ENCODE measurements at regions not wholly inside any gene's neighbourhood (a gene's known extent, or its start where the extent isn't known, plus 50 kb on each side); places are given as distances from the start of the nearest gene placed in this dataset.

GRCh38 chr13:107644136-107644535, 571.2 kb downstream of the LIG4 start:
- TF ChIP-seq POLR2A (IDR thresholded peaks at IDR 0.05), result no peak
- no peak for TF ChIP-seq CTCF (IDR thresholded peaks at IDR 0.05)
- no peak overlapping the region for H3K27ac ChIP-seq
- DNase-seq, result no peak
- H3K36me3 ChIP-seq, result no peaks in the 10 kb centered on the region
- no peak overlapping the region for H3K4me3 ChIP-seq (replicated peaks in 1 of 3)
- H3K4me1 ChIP-seq, result no peaks in the 10 kb centered on the region
- no peaks in the 10 kb centered on the region for H3K27me3 ChIP-seq
- intact Hi-C loops (cut with DNase I), result loop anchor here (10.0 kb wide), 1 partner anchor 429 kb away; no protein-coding TSS in a partner anchor
- no peaks in the 10 kb centered on the region for H3K9me3 ChIP-seq
- 78 to 90% methylated on average over 4 of the region's 4 CpGs for WGBS, 2 donors

GRCh38 chr13:107643615-107644014, 571.7 kb downstream of the LIG4 start:
- Histone ChIP-seq H3K4me1 (no peaks in the 10 kb centered on the region), H3K4me3 (replicated peaks in 1 of 3) (no peak overlapping the region), H3K9me3 (no peaks in the 10 kb centered on the region), H3K27me3 (no peaks in the 10 kb centered on the region), H3K36me3 (no peaks in the 10 kb centered on the region), H3K27ac (no peak overlapping the region)
- intact Hi-C loops (cut with DNase I), result loop anchor here (10.0 kb wide), 1 partner anchor 429 kb away; no protein-coding TSS in a partner anchor
- TF ChIP-seq CTCF (IDR thresholded peaks at IDR 0.05) (no peak), POLR2A (IDR thresholded peaks at IDR 0.05) (no peak)
- 92 to 93% methylated on average over 1 of the region's 1 CpG for WGBS, 2 donors
- no peak for DNase-seq

GRCh38 chr13:107642831-107643230, 572.5 kb downstream of the LIG4 start:
- DNase-seq, result no peak
- Histone ChIP-seq H3K9me3 (no peaks in the 10 kb centered on the region), H3K36me3 (no peaks in the 10 kb centered on the region), H3K27ac (no peak overlapping the region), H3K4me3 (replicated peaks in 1 of 3) (no peak overlapping the region), H3K27me3 (no peaks in the 10 kb centered on the region), H3K4me1 (no peaks in the 10 kb centered on the region)
- intact Hi-C loops (cut with DNase I), result loop anchor here (10.0 kb wide), 1 partner anchor 428 kb away; no protein-coding TSS in a partner anchor
- 67 to 89% methylated on average over 5 of the region's 5 CpGs for WGBS, 2 donors
- no peak for TF ChIP-seq POLR2A (IDR thresholded peaks at IDR 0.05)
- no peak for TF ChIP-seq CTCF (IDR thresholded peaks at IDR 0.05)

- H3K4me1 ChIP-seq, result no peaks in the 10 kb centered on the region
- H3K4me3 ChIP-seq (replicated peaks in 1 of 3), result no peak overlapping the region
- H3K27me3 ChIP-seq, result no peaks in the 10 kb centered on the region
- H3K27ac ChIP-seq, result no peak overlapping the region
- no peaks in the 10 kb centered on the region for H3K9me3 ChIP-seq
- TF ChIP-seq CTCF (IDR thresholded peaks at IDR 0.05) (no peak), POLR2A (IDR thresholded peaks at IDR 0.05) (no peak)
- H3K36me3 ChIP-seq, result no peaks in the 10 kb centered on the region
- intact Hi-C loops (cut with DNase I), result loop anchor here (10.0 kb wide), 1 partner anchor 427 kb away; no protein-coding TSS in a partner anchor
- WGBS, 2 donors, result 88% methylated on average over 5 of the region's 5 CpGs
- DNase-seq, result no peak
Measured at GRCh38 chr13:107641574-107641973, 573.8 kb downstream of the LIG4 start.

GRCh38 chr13:107625648-107626047, 589.7 kb downstream of the LIG4 start:
- WGBS, 2 donors, result 75 to 80% methylated on average over 3 of the region's 3 CpGs
- no peak overlapping the region for H3K27ac ChIP-seq
- intact Hi-C loops (cut with DNase I), result no loop called here

More at GRCh38 chr13:107625648-107626047, 589.7 kb downstream of the LIG4 start:
- Histone ChIP-seq H3K9me3 (no peaks in the 10 kb centered on the region), H3K4me3 (replicated peaks in 1 of 3) (no peak overlapping the region), H3K4me1 (no peaks in the 10 kb centered on the region), H3K36me3 (no peaks in the 10 kb centered on the region), H3K27me3 (no peaks in the 10 kb centered on the region)
- no peak for DNase-seq
- TF ChIP-seq POLR2A (IDR thresholded peaks at IDR 0.05) (no peak), CTCF (IDR thresholded peaks at IDR 0.05) (no peak)

Data from thyroid gland (tissue), 4 donors.